Erythroblast (primary cell): ENCODE measurements at regions not wholly inside any gene's neighbourhood (a gene's known extent, or its start where the extent isn't known, plus 50 kb on each side); places are given as distances from the start of the nearest gene placed in this dataset.

Experiments used
- GATA1 ChIP-seq: IDR thresholded peaks from 2 replicates; pipeline ENCODE4 v1.6.1; 2011; ENCODE audit warnings: low read depth, mild to moderate bottlenecking, control low read depth, low read length, moderate library complexity
- POLR2A ChIP-seq: IDR thresholded peaks from 2 replicates; pipeline ENCODE4 v1.6.1; 2011; ENCODE audit warnings: mild to moderate bottlenecking, low read length

GRCh38 chr3:25324954-25325655, 103.0 kb upstream of the RARB start:
- TF ChIP-seq POLR2A (no peak), GATA1 (no peak)
